H54 (cell line): ENCODE measurements at regions not wholly inside any gene's neighbourhood (a gene's known extent, or its start where the extent isn't known, plus 50 kb on each side); places are given as distances from the start of the nearest gene placed in this dataset.
A peak's percentile ranks its signal among the peaks of the same experiment; 100 is the strongest.

ENCODE experiments used
- DNase-seq: peaks from one replicate; pipeline ENCODE4 v3.0.0; 2011; ENCODE audit warnings: low spot score, mixed read lengths; ENCODE audit not compliant: insufficient read length
- FAIRE-seq: peaks from 3 replicates; lab custom pipeline; 2011; peaks lifted over from hg19 to GRCh38; lab: Jason Lieb, UNC
- POLR2A ChIP-seq: IDR thresholded peaks from 2 replicates; pipeline ENCODE4 v1.6.1; 2011; ENCODE audit warnings: low read depth, mild to moderate bottlenecking, low read length

- DNase-seq (no peak), FAIRE-seq (no peak)
- TF ChIP-seq POLR2A: no peak
These were observed 581.2 kb downstream of the LRFN5 start for GRCh38 chr14:42187846-42188245.

GRCh38 chr14:42185718-42186117 is 579.0 kb downstream of the LRFN5 start:
- FAIRE-seq: no peak
- TF ChIP-seq POLR2A: no peak
- DNase-seq: no peak

GRCh38 chr14:42174357-42174756 is 567.7 kb downstream of the LRFN5 start:
- no peak for DNase-seq
- no peak for TF ChIP-seq POLR2A
- no peak for FAIRE-seq

GRCh38 chr14:42173206-42173605 is 566.5 kb downstream of the LRFN5 start:
- TF ChIP-seq POLR2A: no peak
- FAIRE-seq (no peak), DNase-seq (no peak)

GRCh38 chr14:42172304-42172703 is 565.6 kb downstream of the LRFN5 start:
- DNase-seq (no peak), FAIRE-seq (no peak)
- no peak for TF ChIP-seq POLR2A

GRCh38 chr14:42163136-42163535 is 556.5 kb downstream of the LRFN5 start:
- FAIRE-seq (no peak), DNase-seq (no peak)
- no peak for TF ChIP-seq POLR2A

GRCh38 chr14:42159138-42159537 is 552.5 kb downstream of the LRFN5 start:
- FAIRE-seq (no peak), DNase-seq (no peak)
- no peak for TF ChIP-seq POLR2A

GRCh38 chr14:42149609-42150261 is 543.1 kb downstream of the LRFN5 start:
- FAIRE-seq: no peak
- no peak for DNase-seq
- no peak for TF ChIP-seq POLR2A

- no peak for FAIRE-seq
- TF ChIP-seq POLR2A: no peak
- DNase-seq: no peak
These were observed 539.1 kb downstream of the LRFN5 start for GRCh38 chr14:42145766-42146165.

- DNase-seq (no peak), FAIRE-seq (no peak)
- TF ChIP-seq POLR2A: no peak
These were observed 536.4 kb downstream of the LRFN5 start for GRCh38 chr14:42143114-42143513.

- FAIRE-seq (no peak), DNase-seq (no peak)
- TF ChIP-seq POLR2A: no peak
These were observed 534.7 kb downstream of the LRFN5 start for GRCh38 chr14:42141328-42141727.

GRCh38 chr14:42140831-42141279 is 534.2 kb downstream of the LRFN5 start:
- DNase-seq (no peak), FAIRE-seq (peak; percentile 67)
- TF ChIP-seq POLR2A: no peak

GRCh38 chr14:42140001-42140400 is 533.3 kb downstream of the LRFN5 start:
- DNase-seq (peak; percentile 2), FAIRE-seq (no peak)
- TF ChIP-seq POLR2A: no peak

- no peak for TF ChIP-seq POLR2A
- DNase-seq: no peak
- FAIRE-seq: no peak
These were observed 531.7 kb downstream of the LRFN5 start for GRCh38 chr14:42138406-42138805.

GRCh38 chr14:42130815-42131214 is 524.1 kb downstream of the LRFN5 start:
- no peak for DNase-seq
- no peak for FAIRE-seq

GRCh38 chr14:42123526-42123925 is 516.9 kb downstream of the LRFN5 start:
- DNase-seq: no peak
- TF ChIP-seq POLR2A: no peak
- FAIRE-seq: no peak

More at GRCh38 chr14:42130815-42131214, 524.1 kb downstream of the LRFN5 start:
- no peak for TF ChIP-seq POLR2A
